Spinal cord (tissue), 1 donor: ENCODE measurements at regions not wholly inside any gene's neighbourhood (a gene's known extent, or its start where the extent isn't known, plus 50 kb on each side); places are given as distances from the start of the nearest gene placed in this dataset. TPM values are rescaled to one million over a fixed set of nuclear protein-coding genes. Genes with fewer than 3 reads are reported as not detected.

Experiments
- small RNA-seq: library from RNA; depleted of rRNA; stranded (forward); fragments of <200 nt; gene quantifications from one replicate; pipeline ENCODE3, GENCODE V24; 2014; ENCODE audit warnings: low replicate concordance

Small RNA genes lying in the stretch of these regions (small RNA-seq; reads per million reads assigned to genes)
- gene RNU6-815P (not detected), gene RNU6-822P (not detected)
